ENCODE measurements at regions not wholly inside any gene's neighbourhood (a gene's known extent, or its start where the extent isn't known, plus 50 kb on each side); places are given as distances from the start of the nearest gene placed in this dataset.

- no peak for TF ChIP-seq CTCF (IDR thresholded peaks at IDR 0.05)
- TF ChIP-seq ZFX (IDR thresholded peaks at IDR 0.05; ENCODE audit: borderline replicate concordance): no peak
Measured at GRCh38 chr2:83291083-83291482, 1168.0 kb downstream of the SUCLG1 start.

Data from 22Rv1 (cell line).